ENCODE measurements at regions not wholly inside any gene's neighbourhood (a gene's known extent, or its start where the extent isn't known, plus 50 kb on each side); places are given as distances from the start of the nearest gene placed in this dataset.

DNA sequence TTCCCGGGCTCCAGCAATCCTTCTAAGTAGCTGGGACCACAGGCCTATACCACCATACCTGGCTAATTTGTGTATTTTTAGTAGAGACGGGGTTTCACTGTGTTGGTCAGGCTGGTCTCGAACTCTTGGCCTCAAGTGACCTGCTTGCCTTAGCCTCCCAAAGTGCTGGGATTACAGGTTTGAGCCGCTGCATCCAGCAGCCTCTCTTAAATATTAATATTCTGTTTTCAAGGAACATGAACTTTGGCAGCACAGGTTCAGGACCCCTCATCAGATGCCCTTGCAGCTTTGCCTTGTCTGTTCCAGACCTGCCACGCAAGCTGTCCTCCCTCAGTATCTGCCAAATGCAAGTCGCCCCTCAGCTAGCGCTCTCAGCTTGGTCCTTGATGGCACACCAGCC, 166.8 kb downstream of the KCTD15 start:
- Histone ChIP-seq H3K9me3 (ENCODE audit: insufficient read depth, low read depth, low read length) (no peaks in the 10 kb centered on the region), H3K4me1 (ENCODE audit: insufficient read depth, low read length, poor library complexity, severe bottlenecking) (no peaks in the 10 kb centered on the region), H4K20me1 (ENCODE audit: insufficient read depth, low read length, poor library complexity, severe bottlenecking) (no peaks in the 10 kb centered on the region), H3F3A (ENCODE audit: low read depth) (no peaks in the 10 kb centered on the region), H3K9me2 (replicated peaks; ENCODE audit: low read depth, low read length) (no peaks in the 10 kb centered on the region), H3K79me2 (ENCODE audit: insufficient read depth, low read length) (no peaks in the 10 kb centered on the region), H3K4me3 (ENCODE audit: low read length, poor library complexity, severe bottlenecking) (no peak overlapping the region), H3K4me2 (ENCODE audit: low read depth, low read length, poor library complexity, severe bottlenecking) (no peak overlapping the region), H3K9ac (ENCODE audit: low read depth, low read length, poor library complexity, severe bottlenecking) (no peak overlapping the region), H3K27me3 (ENCODE audit: insufficient read depth, low read length, poor library complexity, severe bottlenecking) (no peaks in the 10 kb centered on the region), H3K36me3 (ENCODE audit: insufficient read depth, low read length) (no peaks in the 10 kb centered on the region), H2AFZ (ENCODE audit: low read length) (no peak overlapping the region)
- no peak for TF ChIP-seq EZH2phosphoT487 (IDR thresholded peaks at IDR 0.05; ENCODE audit: borderline replicate concordance)
- TF ChIP-seq, protein P1, sequence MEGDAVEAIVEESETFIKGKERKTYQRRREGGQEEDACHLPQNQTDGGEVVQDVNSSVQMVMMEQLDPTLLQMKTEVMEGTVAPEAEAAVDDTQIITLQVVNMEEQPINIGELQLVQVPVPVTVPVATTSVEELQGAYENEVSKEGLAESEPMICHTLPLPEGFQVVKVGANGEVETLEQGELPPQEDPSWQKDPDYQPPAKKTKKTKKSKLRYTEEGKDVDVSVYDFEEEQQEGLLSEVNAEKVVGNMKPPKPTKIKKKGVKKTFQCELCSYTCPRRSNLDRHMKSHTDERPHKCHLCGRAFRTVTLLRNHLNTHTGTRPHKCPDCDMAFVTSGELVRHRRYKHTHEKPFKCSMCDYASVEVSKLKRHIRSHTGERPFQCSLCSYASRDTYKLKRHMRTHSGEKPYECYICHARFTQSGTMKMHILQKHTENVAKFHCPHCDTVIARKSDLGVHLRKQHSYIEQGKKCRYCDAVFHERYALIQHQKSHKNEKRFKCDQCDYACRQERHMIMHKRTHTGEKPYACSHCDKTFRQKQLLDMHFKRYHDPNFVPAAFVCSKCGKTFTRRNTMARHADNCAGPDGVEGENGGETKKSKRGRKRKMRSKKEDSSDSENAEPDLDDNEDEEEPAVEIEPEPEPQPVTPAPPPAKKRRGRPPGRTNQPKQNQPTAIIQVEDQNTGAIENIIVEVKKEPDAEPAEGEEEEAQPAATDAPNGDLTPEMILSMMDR (conservative IDR thresholded peaks at IDR 0.05; ENCODE audit: low read length), result no peak

DNA sequence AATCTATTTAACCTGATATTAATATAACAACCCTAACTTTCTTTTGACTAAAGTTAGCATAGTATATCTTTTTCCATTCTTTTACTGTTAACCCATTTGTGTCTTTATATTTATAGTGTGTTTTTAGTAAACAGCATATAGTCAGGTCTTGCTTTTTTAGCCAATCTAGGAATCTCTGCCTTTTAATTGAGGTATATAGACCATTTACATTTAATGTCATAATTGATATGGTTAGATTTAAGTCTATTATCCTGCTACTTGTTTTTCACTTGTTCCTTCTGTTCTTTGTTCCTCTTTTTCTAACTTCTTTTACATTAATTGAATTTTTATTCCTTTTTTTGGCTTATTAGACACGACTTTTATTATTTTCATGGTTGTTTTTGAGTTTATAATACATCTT, 174.4 kb downstream of the KCTD15 start:
- no peak overlapping the region for H3K4me2 ChIP-seq (ENCODE audit: low read depth, low read length, poor library complexity, severe bottlenecking)
- H3K27me3 ChIP-seq (ENCODE audit: insufficient read depth, low read length, poor library complexity, severe bottlenecking), result no peaks in the 10 kb centered on the region
- no peak overlapping the region for H3K4me3 ChIP-seq (ENCODE audit: low read length, poor library complexity, severe bottlenecking)
- no peaks in the 10 kb centered on the region for H4K20me1 ChIP-seq (ENCODE audit: insufficient read depth, low read length, poor library complexity, severe bottlenecking)
- no peak overlapping the region for H2AFZ ChIP-seq (ENCODE audit: low read length)
- H3K79me2 ChIP-seq (ENCODE audit: insufficient read depth, low read length), result no peaks in the 10 kb centered on the region
- no peaks in the 10 kb centered on the region for H3K36me3 ChIP-seq (ENCODE audit: insufficient read depth, low read length)
- H3K9me2 ChIP-seq (replicated peaks; ENCODE audit: low read depth, low read length), result peaks cover 5% of the 10 kb centered on the region; the same call in 1 of the 2 replicates
- H3K4me1 ChIP-seq (ENCODE audit: insufficient read depth, low read length, poor library complexity, severe bottlenecking), result no peaks in the 10 kb centered on the region
- peaks cover 13% of the 10 kb centered on the region; the same call in 1 of the 2 replicates for H3K9me3 ChIP-seq (ENCODE audit: insufficient read depth, low read depth, low read length)
- TF ChIP-seq EZH2phosphoT487 (IDR thresholded peaks at IDR 0.05; ENCODE audit: borderline replicate concordance), result no peak
- TF ChIP-seq, protein P1 (conservative IDR thresholded peaks at IDR 0.05; ENCODE audit: low read length), result no peak
- no peaks in the 10 kb centered on the region for H3F3A ChIP-seq (ENCODE audit: low read depth)
- no peak overlapping the region for H3K9ac ChIP-seq (ENCODE audit: low read depth, low read length, poor library complexity, severe bottlenecking)

DNA sequence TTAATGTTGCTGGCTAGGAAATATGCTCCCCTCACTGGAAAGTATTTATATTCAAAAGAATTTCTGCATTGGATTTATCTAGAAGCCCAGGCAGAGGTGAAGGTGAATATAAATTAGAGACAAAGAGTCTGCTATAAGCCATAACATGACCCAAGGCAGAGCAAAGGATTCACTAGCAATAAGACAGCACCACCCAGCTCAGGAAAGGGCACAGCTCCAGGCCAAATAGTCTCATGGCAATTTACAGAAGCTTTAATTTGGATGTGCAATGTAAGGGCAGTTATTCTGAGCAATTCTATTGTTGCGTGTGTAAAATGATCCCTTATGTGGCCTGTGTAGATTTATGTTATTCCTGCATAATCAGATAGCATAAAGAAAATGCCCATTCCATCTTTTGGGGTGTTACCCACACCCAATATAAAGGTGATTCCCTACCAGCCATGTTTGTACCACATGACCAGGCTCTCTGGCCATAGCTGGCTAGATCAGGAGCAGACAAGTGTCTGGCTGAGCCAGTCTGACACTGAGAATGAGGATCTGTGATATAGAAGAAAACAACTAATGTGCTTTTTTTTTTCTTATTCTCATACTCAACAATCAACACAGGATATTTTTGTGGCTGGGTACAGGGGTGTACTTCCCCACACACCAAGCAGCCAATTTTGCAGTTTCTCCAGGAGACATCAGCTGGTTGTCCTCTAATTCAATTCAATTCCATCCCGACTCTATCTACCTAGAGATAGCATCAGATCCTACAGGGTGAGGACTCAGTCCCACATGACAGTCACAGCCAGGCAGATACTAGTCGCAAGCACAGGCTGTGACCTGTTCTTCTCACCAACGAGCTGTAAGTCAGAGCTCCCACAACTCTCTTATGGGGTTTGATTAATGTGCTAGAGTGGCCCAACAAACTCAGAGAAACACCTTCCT, 181.4 kb downstream of the KCTD15 start:
- Histone ChIP-seq H3K4me3 (ENCODE audit: low read length, poor library complexity, severe bottlenecking) (no peak overlapping the region), H3K4me1 (ENCODE audit: insufficient read depth, low read length, poor library complexity, severe bottlenecking) (no peaks in the 10 kb centered on the region), H3K4me2 (ENCODE audit: low read depth, low read length, poor library complexity, severe bottlenecking) (no peak overlapping the region), H3K9me3 (ENCODE audit: insufficient read depth, low read depth, low read length) (no peaks in the 10 kb centered on the region), H2AFZ (ENCODE audit: low read length) (no peak overlapping the region), H3K9me2 (replicated peaks; ENCODE audit: low read depth, low read length) (no peaks in the 10 kb centered on the region), H3K9ac (ENCODE audit: low read depth, low read length, poor library complexity, severe bottlenecking) (no peak overlapping the region), H4K20me1 (ENCODE audit: insufficient read depth, low read length, poor library complexity, severe bottlenecking) (no peaks in the 10 kb centered on the region), H3F3A (ENCODE audit: low read depth) (no peaks in the 10 kb centered on the region), H3K79me2 (ENCODE audit: insufficient read depth, low read length) (no peaks in the 10 kb centered on the region), H3K27me3 (ENCODE audit: insufficient read depth, low read length, poor library complexity, severe bottlenecking) (no peaks in the 10 kb centered on the region), H3K36me3 (ENCODE audit: insufficient read depth, low read length) (no peaks in the 10 kb centered on the region)
- TF ChIP-seq, protein P1 (conservative IDR thresholded peaks at IDR 0.05; ENCODE audit: low read length), result no peak
- no peak for TF ChIP-seq EZH2phosphoT487 (IDR thresholded peaks at IDR 0.05; ENCODE audit: borderline replicate concordance)
